HepG2 (cell line): ENCODE measurements at regions not wholly inside any gene's neighbourhood (a gene's known extent, or its start where the extent isn't known, plus 50 kb on each side); places are given as distances from the start of the nearest gene placed in this dataset.
A peak's percentile ranks its signal among the peaks of the same experiment; 100 is the strongest.

Source experiments
- CREBL2 ChIP-seq: sonication (generic); formaldehyde crosslinking; IDR thresholded peaks from 2 replicates; pipeline ENCODE4 v1.8.1; 2023; ENCODE audit warnings: missing genetic modification reagents, mild to moderate bottlenecking, borderline replicate concordance
- HDAC1 ChIP-seq: sonication (generic); formaldehyde crosslinking; IDR thresholded peaks from 2 replicates; pipeline ENCODE4 v1.5.1; 2020; ENCODE audit warnings: mild to moderate bottlenecking, missing genetic modification reagents
- KAT7 ChIP-seq: IDR thresholded peaks from 2 replicates; pipeline ENCODE4 v1.6.1; 2018; ENCODE audit warnings: borderline replicate concordance, missing compliant biosample characterization
- MAFF ChIP-seq: IDR thresholded peaks from 2 replicates; pipeline ENCODE4 v1.6.1; 2011; ENCODE audit warnings: low read depth, low read length, improper control_type of control experiment
- MATR3 ChIP-seq: sonication (generic); formaldehyde crosslinking; IDR thresholded peaks from 2 replicates; pipeline ENCODE4 v1.4.0; 2020; ENCODE audit warnings: missing genetic modification reagents
- MIXL1 ChIP-seq: IDR thresholded peaks from 2 replicates; pipeline ENCODE4 v1.6.1; 2016
- NFE2L1 ChIP-seq: sonication (generic); formaldehyde crosslinking; IDR thresholded peaks from 2 replicates; pipeline ENCODE4 v1.4.0; 2020; ENCODE audit warnings: missing genetic modification reagents, mild to moderate bottlenecking, borderline replicate concordance
- RORA ChIP-seq: sonication (generic); formaldehyde crosslinking; IDR thresholded peaks from 2 replicates; pipeline ENCODE4 v1.5.0; 2020; ENCODE audit warnings: mild to moderate bottlenecking, missing genetic modification reagents, moderate library complexity
- SATB2 ChIP-seq: sonication (generic); formaldehyde crosslinking; IDR thresholded peaks from 2 replicates; pipeline ENCODE4 v1.5.0; 2020; ENCODE audit warnings: missing genetic modification reagents
- SIN3A ChIP-seq: IDR thresholded peaks from 2 replicates; pipeline ENCODE4 v1.6.1; 2011; ENCODE audit warnings: low read depth, mild to moderate bottlenecking, control low read depth, low read length, borderline replicate concordance
- SRY ChIP-seq: sonication (generic); formaldehyde crosslinking; IDR thresholded peaks from 2 replicates; pipeline ENCODE4 v1.8.0; 2022; ENCODE audit warnings: mild to moderate bottlenecking, missing genetic modification reagents
- TEAD3 ChIP-seq: optimal IDR thresholded peaks from 2 replicates; pipeline ENCODE3; 2016; ENCODE audit warnings: borderline replicate concordance
- TSC22D2 ChIP-seq: sonication (generic); formaldehyde crosslinking; IDR thresholded peaks from 2 replicates; pipeline ENCODE4 v1.5.1; 2020; ENCODE audit warnings: missing genetic modification reagents, mild to moderate bottlenecking, borderline replicate concordance
- ZBTB7B ChIP-seq: sonication (generic); formaldehyde crosslinking; IDR thresholded peaks from 2 replicates; pipeline ENCODE4 v1.4.0; 2020; ENCODE audit warnings: missing genetic modification reagents
- ZNF280B ChIP-seq: sonication (generic); formaldehyde crosslinking; IDR thresholded peaks from 2 replicates; pipeline ENCODE4 v1.5.0; 2020; ENCODE audit warnings: missing genetic modification reagents, mild to moderate bottlenecking, borderline replicate concordance
- ZNF3 ChIP-seq: IDR thresholded peaks from 2 replicates; pipeline ENCODE4 v1.7.0; 2017; ENCODE audit warnings: inconsistent platforms
- ZNF564 ChIP-seq: sonication (generic); formaldehyde crosslinking; IDR thresholded peaks from 2 replicates; pipeline ENCODE4 v1.8.1; 2023; ENCODE audit warnings: mild to moderate bottlenecking, missing genetic modification reagents
- TF ChIP-seq, protein P1 (sequence below): sonication (generic); formaldehyde crosslinking; IDR thresholded peaks from 2 replicates; pipeline ENCODE4 v1.4.0; 2020; ENCODE audit warnings: missing genetic modification reagents
- TF ChIP-seq, protein P2 (sequence below): IDR thresholded peaks from 2 replicates; pipeline ENCODE4 v1.6.1; 2016; ENCODE audit warnings: low read depth
- TF ChIP-seq, protein P3 (sequence below): sonication (generic); formaldehyde crosslinking; IDR thresholded peaks from 2 replicates; pipeline ENCODE4 v1.4.0; 2020; ENCODE audit warnings: missing genetic modification reagents, mild to moderate bottlenecking, borderline replicate concordance

- peak; percentile 86 for TF ChIP-seq ZNF280B (CRISPR knock-in tag)
- peak; percentile 69 for TF ChIP-seq HDAC1
- TF ChIP-seq, protein P1, sequence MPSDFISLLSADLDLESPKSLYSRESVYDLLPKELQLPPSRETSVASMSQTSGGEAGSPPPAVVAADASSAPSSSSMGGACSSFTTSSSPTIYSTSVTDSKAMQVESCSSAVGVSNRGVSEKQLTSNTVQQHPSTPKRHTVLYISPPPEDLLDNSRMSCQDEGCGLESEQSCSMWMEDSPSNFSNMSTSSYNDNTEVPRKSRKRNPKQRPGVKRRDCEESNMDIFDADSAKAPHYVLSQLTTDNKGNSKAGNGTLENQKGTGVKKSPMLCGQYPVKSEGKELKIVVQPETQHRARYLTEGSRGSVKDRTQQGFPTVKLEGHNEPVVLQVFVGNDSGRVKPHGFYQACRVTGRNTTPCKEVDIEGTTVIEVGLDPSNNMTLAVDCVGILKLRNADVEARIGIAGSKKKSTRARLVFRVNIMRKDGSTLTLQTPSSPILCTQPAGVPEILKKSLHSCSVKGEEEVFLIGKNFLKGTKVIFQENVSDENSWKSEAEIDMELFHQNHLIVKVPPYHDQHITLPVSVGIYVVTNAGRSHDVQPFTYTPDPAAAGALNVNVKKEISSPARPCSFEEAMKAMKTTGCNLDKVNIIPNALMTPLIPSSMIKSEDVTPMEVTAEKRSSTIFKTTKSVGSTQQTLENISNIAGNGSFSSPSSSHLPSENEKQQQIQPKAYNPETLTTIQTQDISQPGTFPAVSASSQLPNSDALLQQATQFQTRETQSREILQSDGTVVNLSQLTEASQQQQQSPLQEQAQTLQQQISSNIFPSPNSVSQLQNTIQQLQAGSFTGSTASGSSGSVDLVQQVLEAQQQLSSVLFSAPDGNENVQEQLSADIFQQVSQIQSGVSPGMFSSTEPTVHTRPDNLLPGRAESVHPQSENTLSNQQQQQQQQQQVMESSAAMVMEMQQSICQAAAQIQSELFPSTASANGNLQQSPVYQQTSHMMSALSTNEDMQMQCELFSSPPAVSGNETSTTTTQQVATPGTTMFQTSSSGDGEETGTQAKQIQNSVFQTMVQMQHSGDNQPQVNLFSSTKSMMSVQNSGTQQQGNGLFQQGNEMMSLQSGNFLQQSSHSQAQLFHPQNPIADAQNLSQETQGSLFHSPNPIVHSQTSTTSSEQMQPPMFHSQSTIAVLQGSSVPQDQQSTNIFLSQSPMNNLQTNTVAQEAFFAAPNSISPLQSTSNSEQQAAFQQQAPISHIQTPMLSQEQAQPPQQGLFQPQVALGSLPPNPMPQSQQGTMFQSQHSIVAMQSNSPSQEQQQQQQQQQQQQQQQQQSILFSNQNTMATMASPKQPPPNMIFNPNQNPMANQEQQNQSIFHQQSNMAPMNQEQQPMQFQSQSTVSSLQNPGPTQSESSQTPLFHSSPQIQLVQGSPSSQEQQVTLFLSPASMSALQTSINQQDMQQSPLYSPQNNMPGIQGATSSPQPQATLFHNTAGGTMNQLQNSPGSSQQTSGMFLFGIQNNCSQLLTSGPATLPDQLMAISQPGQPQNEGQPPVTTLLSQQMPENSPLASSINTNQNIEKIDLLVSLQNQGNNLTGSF (CRISPR knock-in tag): no peak
- TF ChIP-seq MIXL1: peak; percentile 84; the same call in 1 of the 2 replicates
- no peak for TF ChIP-seq NFE2L1
- TF ChIP-seq RORA (CRISPR knock-in tag): no peak
- TF ChIP-seq CREBL2 (CRISPR knock-in tag): no peak
- TF ChIP-seq TSC22D2 (CRISPR knock-in tag): no peak
- TF ChIP-seq ZBTB7B (CRISPR knock-in tag): peak; percentile 67
- TF ChIP-seq, protein P2, sequence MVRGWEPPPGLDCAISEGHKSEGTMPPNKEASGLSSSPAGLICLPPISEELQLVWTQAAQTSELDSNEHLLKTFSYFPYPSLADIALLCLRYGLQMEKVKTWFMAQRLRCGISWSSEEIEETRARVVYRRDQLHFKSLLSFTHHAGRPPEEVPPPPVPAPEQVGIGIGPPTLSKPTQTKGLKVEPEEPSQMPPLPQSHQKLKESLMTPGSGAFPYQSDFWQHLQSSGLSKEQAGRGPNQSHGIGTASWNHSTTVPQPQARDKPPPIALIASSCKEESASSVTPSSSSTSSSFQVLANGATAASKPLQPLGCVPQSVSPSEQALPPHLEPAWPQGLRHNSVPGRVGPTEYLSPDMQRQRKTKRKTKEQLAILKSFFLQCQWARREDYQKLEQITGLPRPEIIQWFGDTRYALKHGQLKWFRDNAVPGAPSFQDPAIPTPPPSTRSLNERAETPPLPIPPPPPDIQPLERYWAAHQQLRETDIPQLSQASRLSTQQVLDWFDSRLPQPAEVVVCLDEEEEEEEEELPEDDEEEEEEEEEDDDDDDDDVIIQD (CRISPR knock-in tag): peak; percentile 41; the same call in 1 of the 2 replicates
- TF ChIP-seq, protein P3, sequence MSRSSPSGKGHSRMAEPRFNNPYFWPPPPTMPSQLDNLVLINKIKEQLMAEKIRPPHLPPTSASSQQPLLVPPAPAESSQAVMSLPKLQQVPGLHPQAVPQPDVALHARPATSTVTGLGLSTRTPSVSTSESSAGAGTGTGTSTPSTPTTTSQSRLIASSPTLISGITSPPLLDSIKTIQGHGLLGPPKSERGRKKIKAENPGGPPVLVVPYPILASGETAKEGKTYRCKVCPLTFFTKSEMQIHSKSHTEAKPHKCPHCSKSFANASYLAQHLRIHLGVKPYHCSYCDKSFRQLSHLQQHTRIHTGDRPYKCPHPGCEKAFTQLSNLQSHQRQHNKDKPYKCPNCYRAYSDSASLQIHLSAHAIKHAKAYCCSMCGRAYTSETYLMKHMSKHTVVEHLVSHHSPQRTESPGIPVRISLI: no peak
- TF ChIP-seq MATR3 (CRISPR knock-in tag): no peak
- TF ChIP-seq ZNF3 (CRISPR knock-in tag): peak; percentile 22; the same call in 1 of the 2 replicates
- no peak for TF ChIP-seq MAFF
- TF ChIP-seq ZNF564 (CRISPR knock-in tag): no peak
- TF ChIP-seq SATB2: 0 out of 2 replicates have a peak, but pooled peaks have one; percentile 79
- TF ChIP-seq SIN3A: peak; percentile 42; the same call in 1 of the 2 replicates
- 0 out of 2 replicates have a peak, but pooled peaks have one; percentile 33 for TF ChIP-seq KAT7 (CRISPR knock-in tag)
- peak; percentile 89 for TF ChIP-seq TEAD3 (CRISPR knock-in tag)
- peak; percentile 81 for TF ChIP-seq SRY
Measured at GRCh38 chr21:38989745-38990423, 184.2 kb downstream of the ETS2 start (continued).
